ENCODE measurements at regions not wholly inside any gene's neighbourhood (a gene's known extent, or its start where the extent isn't known, plus 50 kb on each side); places are given as distances from the start of the nearest gene placed in this dataset.

DNA sequence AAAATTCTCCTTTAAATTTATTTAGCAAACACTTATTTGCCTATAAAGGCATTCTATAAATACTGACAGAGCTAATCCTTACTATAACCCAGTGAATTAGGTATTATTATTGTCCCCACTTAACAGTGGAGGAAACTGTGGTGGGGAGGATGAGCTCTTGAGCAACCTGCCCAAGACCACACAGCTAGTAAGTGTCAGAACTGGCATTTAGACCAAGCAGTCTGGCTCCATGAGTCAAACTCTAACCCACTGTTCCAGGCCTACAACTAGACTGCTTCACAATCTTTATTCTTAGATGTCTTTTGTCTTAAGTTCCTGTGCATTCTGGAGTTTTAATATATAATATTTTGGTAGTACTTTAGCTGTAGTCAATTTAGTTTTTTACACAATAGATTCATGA is 530.8 kb downstream of the BCKDHB start:
- no peaks in the 10 kb centered on the region for H3K36me3 ChIP-seq (ENCODE audit: control insufficient read depth, insufficient read depth, low read length)
- POLR2A ChIA-PET = no interaction called here
- DNase-seq (ENCODE audit: low read depth, low spot score) (no peak), ATAC-seq (no peak)
- CTCF ChIA-PET = no interaction called here
- intact Hi-C loops (cut with micrococcal nuclease; ENCODE audit: unreplicated experiment) (no loop called here), in situ Hi-C loops (cut with HindIII; ENCODE audit: low pct_unique_long_range_greater_than_20kb, low sequenced_read_pairs) (no loop called here)
- no TSS peak for BruUV-seq (replicated peaks)
- H3K27ac ChIP-seq (ENCODE audit: low read length) = no peak overlapping the region
- no peak overlapping the region for H3K4me3 ChIP-seq (ENCODE audit: low read depth in 2 of 2, low read length in 2 of 2)
- no peaks in the 10 kb centered on the region for H3K9me3 ChIP-seq (ENCODE audit: control insufficient read depth, insufficient read depth, low read depth, low read length)
- TF ChIP-seq, protein P1, sequence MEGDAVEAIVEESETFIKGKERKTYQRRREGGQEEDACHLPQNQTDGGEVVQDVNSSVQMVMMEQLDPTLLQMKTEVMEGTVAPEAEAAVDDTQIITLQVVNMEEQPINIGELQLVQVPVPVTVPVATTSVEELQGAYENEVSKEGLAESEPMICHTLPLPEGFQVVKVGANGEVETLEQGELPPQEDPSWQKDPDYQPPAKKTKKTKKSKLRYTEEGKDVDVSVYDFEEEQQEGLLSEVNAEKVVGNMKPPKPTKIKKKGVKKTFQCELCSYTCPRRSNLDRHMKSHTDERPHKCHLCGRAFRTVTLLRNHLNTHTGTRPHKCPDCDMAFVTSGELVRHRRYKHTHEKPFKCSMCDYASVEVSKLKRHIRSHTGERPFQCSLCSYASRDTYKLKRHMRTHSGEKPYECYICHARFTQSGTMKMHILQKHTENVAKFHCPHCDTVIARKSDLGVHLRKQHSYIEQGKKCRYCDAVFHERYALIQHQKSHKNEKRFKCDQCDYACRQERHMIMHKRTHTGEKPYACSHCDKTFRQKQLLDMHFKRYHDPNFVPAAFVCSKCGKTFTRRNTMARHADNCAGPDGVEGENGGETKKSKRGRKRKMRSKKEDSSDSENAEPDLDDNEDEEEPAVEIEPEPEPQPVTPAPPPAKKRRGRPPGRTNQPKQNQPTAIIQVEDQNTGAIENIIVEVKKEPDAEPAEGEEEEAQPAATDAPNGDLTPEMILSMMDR (IDR thresholded peaks at IDR 0.05) = no peak
- no peaks in the 10 kb centered on the region; the same call in 1 of the 2 replicates for H3K4me1 ChIP-seq (ENCODE audit: control insufficient read depth, insufficient read depth, low read length)
- H3K27me3 ChIP-seq (ENCODE audit: control insufficient read depth, insufficient read depth, low read length) = no peaks in the 10 kb centered on the region

DNA sequence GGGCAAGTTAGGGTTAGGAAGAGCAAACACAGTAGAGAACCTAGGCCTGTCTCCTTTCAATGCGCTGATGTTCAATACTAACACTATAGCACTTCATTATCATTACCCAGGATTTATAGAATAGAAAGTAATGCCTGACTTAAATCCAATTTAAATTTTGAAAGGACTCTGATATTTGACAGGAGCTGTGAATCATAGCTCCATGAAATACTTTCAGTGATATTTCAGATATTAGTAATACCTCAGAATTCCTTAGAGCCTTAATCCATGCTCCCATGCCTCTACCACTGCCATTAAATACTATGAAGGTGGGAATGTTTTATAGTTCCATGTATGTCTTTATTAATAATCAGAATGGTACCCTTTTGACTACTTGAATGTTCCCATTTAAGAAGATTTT is 530.2 kb downstream of the BCKDHB start:
- Histone ChIP-seq H3K9me3 (ENCODE audit: control insufficient read depth, insufficient read depth, low read depth, low read length) (no peaks in the 10 kb centered on the region), H3K4me3 (ENCODE audit: low read depth in 2 of 2, low read length in 2 of 2) (no peak overlapping the region), H3K27me3 (ENCODE audit: control insufficient read depth, insufficient read depth, low read length) (no peaks in the 10 kb centered on the region), H3K36me3 (ENCODE audit: control insufficient read depth, insufficient read depth, low read length) (no peaks in the 10 kb centered on the region), H3K4me1 (ENCODE audit: control insufficient read depth, insufficient read depth, low read length) (no peaks in the 10 kb centered on the region; the same call in 1 of the 2 replicates), H3K27ac (ENCODE audit: low read length) (no peak overlapping the region)
- TF ChIP-seq, protein P1 (IDR thresholded peaks at IDR 0.05) = no peak
- TF ChIP-seq TCF7L2 (IDR thresholded peaks at IDR 0.05; ENCODE audit: low read depth, low read length) (no peak), POLR2AphosphoS5 (IDR thresholded peaks at IDR 0.05; ENCODE audit: low read depth, low read length) (no peak), SIN3A (IDR thresholded peaks at IDR 0.05; ENCODE audit: borderline replicate concordance, insufficient read depth, low read depth, low read length) (no peak)
- TF ChIP-seq, protein P2, sequence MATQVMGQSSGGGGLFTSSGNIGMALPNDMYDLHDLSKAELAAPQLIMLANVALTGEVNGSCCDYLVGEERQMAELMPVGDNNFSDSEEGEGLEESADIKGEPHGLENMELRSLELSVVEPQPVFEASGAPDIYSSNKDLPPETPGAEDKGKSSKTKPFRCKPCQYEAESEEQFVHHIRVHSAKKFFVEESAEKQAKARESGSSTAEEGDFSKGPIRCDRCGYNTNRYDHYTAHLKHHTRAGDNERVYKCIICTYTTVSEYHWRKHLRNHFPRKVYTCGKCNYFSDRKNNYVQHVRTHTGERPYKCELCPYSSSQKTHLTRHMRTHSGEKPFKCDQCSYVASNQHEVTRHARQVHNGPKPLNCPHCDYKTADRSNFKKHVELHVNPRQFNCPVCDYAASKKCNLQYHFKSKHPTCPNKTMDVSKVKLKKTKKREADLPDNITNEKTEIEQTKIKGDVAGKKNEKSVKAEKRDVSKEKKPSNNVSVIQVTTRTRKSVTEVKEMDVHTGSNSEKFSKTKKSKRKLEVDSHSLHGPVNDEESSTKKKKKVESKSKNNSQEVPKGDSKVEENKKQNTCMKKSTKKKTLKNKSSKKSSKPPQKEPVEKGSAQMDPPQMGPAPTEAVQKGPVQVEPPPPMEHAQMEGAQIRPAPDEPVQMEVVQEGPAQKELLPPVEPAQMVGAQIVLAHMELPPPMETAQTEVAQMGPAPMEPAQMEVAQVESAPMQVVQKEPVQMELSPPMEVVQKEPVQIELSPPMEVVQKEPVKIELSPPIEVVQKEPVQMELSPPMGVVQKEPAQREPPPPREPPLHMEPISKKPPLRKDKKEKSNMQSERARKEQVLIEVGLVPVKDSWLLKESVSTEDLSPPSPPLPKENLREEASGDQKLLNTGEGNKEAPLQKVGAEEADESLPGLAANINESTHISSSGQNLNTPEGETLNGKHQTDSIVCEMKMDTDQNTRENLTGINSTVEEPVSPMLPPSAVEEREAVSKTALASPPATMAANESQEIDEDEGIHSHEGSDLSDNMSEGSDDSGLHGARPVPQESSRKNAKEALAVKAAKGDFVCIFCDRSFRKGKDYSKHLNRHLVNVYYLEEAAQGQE (IDR thresholded peaks at IDR 0.05; ENCODE audit: insufficient read depth in 1 of 2, low read depth in 2 of 2, low read length in 1 of 2) = no peak
- POLR2A ChIA-PET = no interaction called here
- no peak for ATAC-seq
- no TSS peak for BruUV-seq (replicated peaks)
- CTCF ChIA-PET = no interaction called here
- DNase-seq (ENCODE audit: low read depth, low spot score) = no peak
- intact Hi-C loops (cut with micrococcal nuclease; ENCODE audit: unreplicated experiment) (no loop called here), in situ Hi-C loops (cut with HindIII; ENCODE audit: low pct_unique_long_range_greater_than_20kb, low sequenced_read_pairs) (no loop called here)

DNA sequence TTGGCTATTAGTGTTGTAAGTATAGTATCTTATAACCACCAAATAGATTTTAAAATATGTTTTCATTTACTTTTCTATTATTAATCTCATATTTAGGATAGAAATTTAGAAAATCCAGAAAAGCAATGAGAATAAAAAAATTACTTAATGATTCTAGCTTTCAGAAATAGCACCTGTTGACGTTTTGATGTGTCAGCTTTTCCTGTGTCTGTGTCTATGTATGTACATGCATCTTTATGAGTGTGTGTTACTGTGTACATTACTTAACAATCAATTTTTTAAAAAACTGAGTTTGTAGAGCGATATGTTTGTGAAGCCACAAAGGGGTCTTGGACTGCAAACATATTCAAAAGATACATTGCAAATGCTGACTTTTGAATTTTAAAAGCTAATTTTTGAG is 526.9 kb downstream of the BCKDHB start:
- ATAC-seq = no peak
- H3K36me3 ChIP-seq (ENCODE audit: control insufficient read depth, insufficient read depth, low read length) = no peaks in the 10 kb centered on the region
- CTCF ChIA-PET = no interaction called here
- no TSS peak for BruUV-seq (replicated peaks)
- TF ChIP-seq TCF7L2 (IDR thresholded peaks at IDR 0.05; ENCODE audit: low read depth, low read length) (no peak), POLR2AphosphoS5 (IDR thresholded peaks at IDR 0.05; ENCODE audit: low read depth, low read length) (no peak)
- no peak overlapping the region for H3K4me3 ChIP-seq (ENCODE audit: low read depth in 2 of 2, low read length in 2 of 2)
- intact Hi-C loops (cut with micrococcal nuclease; ENCODE audit: unreplicated experiment) (no loop called here), in situ Hi-C loops (cut with HindIII; ENCODE audit: low pct_unique_long_range_greater_than_20kb, low sequenced_read_pairs) (no loop called here)
- H3K27ac ChIP-seq (ENCODE audit: low read length) = no peak overlapping the region
- H3K27me3 ChIP-seq (ENCODE audit: control insufficient read depth, insufficient read depth, low read length) = no peaks in the 10 kb centered on the region
- POLR2A ChIA-PET = no interaction called here
- DNase-seq (ENCODE audit: low read depth, low spot score) = no peak
- H3K4me1 ChIP-seq (ENCODE audit: control insufficient read depth, insufficient read depth, low read length) = no peaks in the 10 kb centered on the region; the same call in 1 of the 2 replicates
- H3K9me3 ChIP-seq (ENCODE audit: control insufficient read depth, insufficient read depth, low read depth, low read length) = no peaks in the 10 kb centered on the region
